Keratinocyte (primary cell): ENCODE measurements at regions not wholly inside any gene's neighbourhood (a gene's known extent, or its start where the extent isn't known, plus 50 kb on each side); places are given as distances from the start of the nearest gene placed in this dataset.

Experiments
- DNase-seq: peaks from one replicate; pipeline ENCODE4 v3.0.0-alpha.2; 2011; ENCODE audit warnings: low read depth, missing footprints, low spot score
- FAIRE-seq: peaks from 2 replicates; lab custom pipeline; 2011; peaks lifted over from hg19 to GRCh38; lab: Jason Lieb, UNC
- H2AFZ ChIP-seq: 2 replicates; pipeline ENCODE4 v1.6.0; 2012; ENCODE audit warnings: low read length, control low read depth, inconsistent platforms; ENCODE audit not compliant: control insufficient read depth
- H3K27ac ChIP-seq: 2 replicates; pipeline ENCODE4 v1.5.1; 2011; ENCODE audit warnings: low read length; ENCODE audit not compliant: control insufficient read depth, insufficient read depth
- H3K27me3 ChIP-seq: 3 replicates; pipeline ENCODE4 v1.6.0; 2011; ENCODE audit warnings: low read length; ENCODE audit not compliant: control insufficient read depth, insufficient read depth; ENCODE audit errors: extremely low read depth
- H3K36me3 ChIP-seq, 2 experiments: 2 replicates in 1 of 2; 3 replicates in 1 of 2; pipeline ENCODE4 v1.5.1; 2011; ENCODE audit warnings: low read length in 2 of 2, mild to moderate bottlenecking in 1 of 2; ENCODE audit not compliant: control insufficient read depth in 2 of 2, insufficient read depth in 2 of 2; ENCODE audit errors: extremely low read depth in 1 of 2
- H3K4me1 ChIP-seq: 3 replicates; pipeline ENCODE4 v1.5.1; 2011; ENCODE audit warnings: low read length; ENCODE audit not compliant: control insufficient read depth, insufficient read depth; ENCODE audit errors: extremely low read depth
- H3K4me2 ChIP-seq: 3 replicates; pipeline ENCODE4 v1.6.0; 2011; ENCODE audit warnings: low read depth, low read length; ENCODE audit not compliant: control insufficient read depth, insufficient read depth; ENCODE audit errors: extremely low read depth
- H3K4me3 ChIP-seq, 3 experiments: fragments of 200-600 bp in 1 of 3; sonication (generic) in 1 of 3; 2 replicates in 2 of 3; 3 replicates in 1 of 3; pipeline ENCODE4 v1.5.1; 2011 to 2016; ENCODE audit warnings: low read length in 3 of 3, mild to moderate bottlenecking in 3 of 3, control low read depth in 2 of 3, inconsistent platforms in 1 of 3, low read depth in 1 of 3, mixed read lengths in 1 of 3, mixed run types in 1 of 3, moderate library complexity in 1 of 3; ENCODE audit not compliant: control insufficient read depth in 2 of 3, insufficient read depth in 2 of 3; ENCODE audit errors: extremely low read depth in 1 of 3
- H3K79me2 ChIP-seq: 2 replicates; pipeline ENCODE4 v1.6.0; 2012; ENCODE audit warnings: low read length; ENCODE audit not compliant: control insufficient read depth, insufficient read depth
- H3K9ac ChIP-seq: 3 replicates; pipeline ENCODE4 v1.6.0; 2011; ENCODE audit warnings: low read length; ENCODE audit not compliant: control insufficient read depth, insufficient read depth; ENCODE audit errors: extremely low read depth
- H3K9me1 ChIP-seq: 3 replicates; pipeline ENCODE4 v1.6.0; 2011; ENCODE audit warnings: low read length; ENCODE audit not compliant: control insufficient read depth, insufficient read depth; ENCODE audit errors: extremely low read depth
- H3K9me3 ChIP-seq: 2 replicates; pipeline ENCODE4 v1.5.1; 2012; ENCODE audit warnings: low read depth, low read length; ENCODE audit not compliant: control insufficient read depth
- H4K20me1 ChIP-seq: 3 replicates; pipeline ENCODE4 v1.6.0; 2011; ENCODE audit warnings: low read length; ENCODE audit not compliant: control insufficient read depth, insufficient read depth; ENCODE audit errors: extremely low read depth
- EZH2 ChIP-seq: IDR thresholded peaks from one replicate; pipeline ENCODE4 v1.6.1; 2012; ENCODE audit warnings: inconsistent platforms, mild to moderate bottlenecking, low read length, moderate library complexity
- dilution Hi-C: fragments of 300-500 bp; cut with MboI; formaldehyde crosslinking; loops from one replicate; pipeline ENCODE4 v1.7.0; 2020; ENCODE audit warnings: low sequenced_read_pairs; ENCODE audit not compliant: extremely low pct_ligation_motif_present
- TF ChIP-seq, protein P1 (sequence below), 3 experiments: IDR thresholded peaks in 1 of 3; conservative IDR thresholded peaks in 1 of 3; optimal IDR thresholded peaks in 1 of 3; 2 replicates in 2 of 3; 3 replicates in 1 of 3; pipeline versions ENCODE3 to v1.5.1; 2011; ENCODE audit warnings: low read length in 3 of 3, mild to moderate bottlenecking in 3 of 3, moderate library complexity in 2 of 3, control low read depth in 1 of 3, inconsistent platforms in 1 of 3; ENCODE audit not compliant: insufficient read depth in 2 of 3; ENCODE audit errors: extremely low read depth in 1 of 3

DNA sequence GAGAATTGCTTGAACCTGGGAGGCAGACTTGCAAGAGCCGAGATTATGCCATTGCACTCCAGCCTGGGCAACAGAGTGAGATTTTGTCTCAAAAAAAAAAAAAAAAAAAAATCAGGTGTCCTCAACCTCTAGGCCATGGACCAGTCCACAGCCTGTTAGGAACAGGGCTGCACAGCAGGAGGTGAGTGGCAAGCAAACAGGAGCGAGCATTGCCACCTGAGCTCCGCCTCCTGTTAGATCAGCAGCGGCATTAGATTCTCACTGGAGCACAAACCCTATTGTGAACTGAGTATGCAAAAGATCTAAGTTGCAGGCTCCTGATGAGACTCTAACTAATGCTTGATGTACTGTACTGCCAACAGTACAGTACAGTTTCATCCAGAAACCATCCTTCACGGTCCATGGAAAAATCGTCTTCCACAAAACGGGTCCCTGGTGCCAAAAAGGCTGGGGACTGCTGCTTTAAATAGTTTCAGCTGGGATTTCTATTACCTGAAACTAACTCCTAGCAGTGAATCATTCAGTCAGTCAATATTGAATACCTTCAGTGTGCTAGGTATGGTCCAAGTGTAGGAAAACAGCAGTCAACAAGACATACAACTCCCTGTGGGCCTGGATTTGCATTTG is 56.3 kb upstream of the DHX40 start:
- Histone ChIP-seq H3K27me3 (no peaks in the 10 kb centered on the region), H2AFZ (no peak overlapping the region), H3K79me2 (no peaks in the 10 kb centered on the region), H3K9me1 (no peaks in the 10 kb centered on the region), H3K4me3 (no peak overlapping the region), H3K4me2 (no peak overlapping the region), H4K20me1 (no peaks in the 10 kb centered on the region), H3K9ac (no peak overlapping the region), H3K27ac (no peak overlapping the region), H3K9me3 (no peaks in the 10 kb centered on the region), H3K4me1 (no peaks in the 10 kb centered on the region), H3K36me3 (no peaks in the 10 kb centered on the region)
- no peak for TF ChIP-seq EZH2
- TF ChIP-seq, protein P1, sequence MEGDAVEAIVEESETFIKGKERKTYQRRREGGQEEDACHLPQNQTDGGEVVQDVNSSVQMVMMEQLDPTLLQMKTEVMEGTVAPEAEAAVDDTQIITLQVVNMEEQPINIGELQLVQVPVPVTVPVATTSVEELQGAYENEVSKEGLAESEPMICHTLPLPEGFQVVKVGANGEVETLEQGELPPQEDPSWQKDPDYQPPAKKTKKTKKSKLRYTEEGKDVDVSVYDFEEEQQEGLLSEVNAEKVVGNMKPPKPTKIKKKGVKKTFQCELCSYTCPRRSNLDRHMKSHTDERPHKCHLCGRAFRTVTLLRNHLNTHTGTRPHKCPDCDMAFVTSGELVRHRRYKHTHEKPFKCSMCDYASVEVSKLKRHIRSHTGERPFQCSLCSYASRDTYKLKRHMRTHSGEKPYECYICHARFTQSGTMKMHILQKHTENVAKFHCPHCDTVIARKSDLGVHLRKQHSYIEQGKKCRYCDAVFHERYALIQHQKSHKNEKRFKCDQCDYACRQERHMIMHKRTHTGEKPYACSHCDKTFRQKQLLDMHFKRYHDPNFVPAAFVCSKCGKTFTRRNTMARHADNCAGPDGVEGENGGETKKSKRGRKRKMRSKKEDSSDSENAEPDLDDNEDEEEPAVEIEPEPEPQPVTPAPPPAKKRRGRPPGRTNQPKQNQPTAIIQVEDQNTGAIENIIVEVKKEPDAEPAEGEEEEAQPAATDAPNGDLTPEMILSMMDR (optimal IDR thresholded peaks at IDR 0.05 in 1 of 3, IDR thresholded peaks at IDR 0.05 in 1 of 3, conservative IDR thresholded peaks at IDR 0.05 in 1 of 3; ENCODE audit: extremely low read depth in 1 of 3, insufficient read depth in 2 of 3, low read length in 3 of 3) = no peak
- dilution Hi-C loops = no loop called here
- FAIRE-seq = no peak
- DNase-seq = no peak

DNA sequence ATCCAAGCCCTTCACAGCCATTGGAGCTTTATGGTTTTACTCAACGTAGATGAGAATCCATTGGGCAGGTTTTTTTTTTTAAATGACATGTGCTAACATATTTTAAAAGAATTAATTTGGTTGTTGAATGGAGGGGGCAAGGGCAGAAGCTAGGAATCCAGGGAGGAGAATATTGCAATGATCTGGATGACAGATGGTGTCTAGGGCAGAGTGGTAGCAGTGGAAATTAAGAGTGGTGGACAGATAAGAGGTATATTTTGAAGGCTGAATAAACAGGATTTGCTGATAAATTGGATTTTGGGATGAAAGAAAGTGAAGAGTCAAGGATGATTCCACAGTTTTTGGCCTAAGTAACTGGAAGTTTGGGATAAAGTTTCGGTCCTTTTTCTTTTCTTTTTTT is 54.8 kb upstream of the DHX40 start:
- no peaks in the 10 kb centered on the region for H4K20me1 ChIP-seq
- TF ChIP-seq, protein P1 (optimal IDR thresholded peaks at IDR 0.05 in 1 of 3, IDR thresholded peaks at IDR 0.05 in 1 of 3, conservative IDR thresholded peaks at IDR 0.05 in 1 of 3; ENCODE audit: extremely low read depth in 1 of 3, insufficient read depth in 2 of 3, low read length in 3 of 3) = no peak
- no peak for TF ChIP-seq EZH2
- H3K9me3 ChIP-seq = no peaks in the 10 kb centered on the region
- H3K27ac ChIP-seq = no peak overlapping the region
- H2AFZ ChIP-seq = no peak overlapping the region
- no peaks in the 10 kb centered on the region for H3K79me2 ChIP-seq
- H3K4me1 ChIP-seq = no peaks in the 10 kb centered on the region
- no peak for DNase-seq
- no peaks in the 10 kb centered on the region for H3K36me3 ChIP-seq
- FAIRE-seq = no peak
- no peaks in the 10 kb centered on the region for H3K9me1 ChIP-seq
- no peak overlapping the region for H3K9ac ChIP-seq
- H3K27me3 ChIP-seq = no peaks in the 10 kb centered on the region
- no peak overlapping the region for H3K4me3 ChIP-seq
- no peak overlapping the region for H3K4me2 ChIP-seq
- dilution Hi-C loops = no loop called here
